ENCODE measurements at regions not wholly inside any gene's neighbourhood (a gene's known extent, or its start where the extent isn't known, plus 50 kb on each side); places are given as distances from the start of the nearest gene placed in this dataset.

GRCh38 chr1:219755234-219755633 is 142.3 kb upstream of the ZC3H11B start:
- no TSS peak for BruUV-seq (replicated peaks)
- ChIA-PET POLR2A (no interaction called here), SMC1A (ENCODE audit: uncharacterized antibody, unreplicated experiment) (no interaction called here), CTCF (no interaction called here), RAD21 (ENCODE audit: unreplicated experiment) (no interaction called here)
- H3K79me2 ChIP-seq (ENCODE audit: control insufficient read depth, insufficient read depth, low read length) = no peaks in the 10 kb centered on the region
- H3K27me3 ChIP-seq (replicated peaks in 1 of 2; ENCODE audit: control insufficient read depth in 2 of 2, insufficient read depth in 2 of 2, low read length in 1 of 2) = no peaks in the 10 kb centered on the region; a peak in 1 of 4 replicates
- in situ Hi-C loops (cut with MboI) = no loop called here
- H4K20me1 ChIP-seq (ENCODE audit: control insufficient read depth, insufficient read depth) = no peaks in the 10 kb centered on the region
- DNase-seq (ENCODE audit: low read depth, low spot score) (no peak), FAIRE-seq (no peak), ATAC-seq (no peak)
- H2AFZ ChIP-seq (ENCODE audit: control insufficient read depth, low read depth, low read length) = no peak overlapping the region
- H3K36me3 ChIP-seq (ENCODE audit: control insufficient read depth in 2 of 2, insufficient read depth in 2 of 2, low read length in 1 of 2) = no peaks in the 10 kb centered on the region
- H3K9ac ChIP-seq (ENCODE audit: control insufficient read depth, insufficient read depth, low read length) = no peak overlapping the region
- WGBS (ENCODE audit: insufficient coverage, insufficient replicate concordance, low lambda C conversion rate, missing lambda C conversion rate) = 1% methylated on average over 3 of the region's 3 CpGs
- H3K9me3 ChIP-seq (replicated peaks; ENCODE audit: control insufficient read depth, insufficient read depth, low read length) = no peaks in the 10 kb centered on the region
- no peak overlapping the region for H3K4me3 ChIP-seq
- no peak overlapping the region for H3K27ac ChIP-seq (ENCODE audit: control insufficient read depth, insufficient read depth)
- H3K4me2 ChIP-seq (ENCODE audit: control insufficient read depth, insufficient read depth) = no peak overlapping the region
- H3K4me1 ChIP-seq (ENCODE audit: control insufficient read depth, insufficient read depth, low read length) = no peaks in the 10 kb centered on the region
- intact Hi-C loops (cut with micrococcal nuclease; ENCODE audit: unreplicated experiment) = no loop called here
- TF ChIP-seq CBX3 (IDR thresholded peaks at IDR 0.05; ENCODE audit: borderline replicate concordance, low read depth) (no peak), SPI1 (IDR thresholded peaks at IDR 0.05; ENCODE audit: borderline replicate concordance, insufficient read depth, low read depth, low read length) (no peak), HDAC6 (IDR thresholded peaks at IDR 0.05; ENCODE audit: unreplicated experiment) (no peak), ZNF687 (IDR thresholded peaks at IDR 0.05) (no peak), BCL3 (IDR thresholded peaks at IDR 0.05; ENCODE audit: borderline replicate concordance, insufficient read depth, low read depth, low read length, poor library complexity, severe bottlenecking) (no peak), SIX5 (IDR thresholded peaks at IDR 0.05; ENCODE audit: low read depth, low read length, severe bottlenecking) (no peak), SMAD5 (IDR thresholded peaks at IDR 0.05; ENCODE audit: low read depth) (no peak), ATF2 (IDR thresholded peaks at IDR 0.05; ENCODE audit: low read length) (no peak), MXI1 (IDR thresholded peaks at IDR 0.05; ENCODE audit: low read depth, low read length) (no peak), RCOR1 (conservative IDR thresholded peaks at IDR 0.05; ENCODE audit: low read depth, low read length) (no peak), PAX5 (IDR thresholded peaks at IDR 0.05; ENCODE audit: borderline replicate concordance, low read depth, low read length) (no peak), ZBTB40 (IDR thresholded peaks at IDR 0.05; ENCODE audit: borderline replicate concordance) (no peak), CREM (IDR thresholded peaks at IDR 0.05; ENCODE audit: low read depth) (no peak), SRF (IDR thresholded peaks at IDR 0.05; ENCODE audit: low read depth in 2 of 2, low read length in 2 of 2) (no peak)

All from GM12878 (cell line).